ENCODE measurements at regions not wholly inside any gene's neighbourhood (a gene's known extent, or its start where the extent isn't known, plus 50 kb on each side); places are given as distances from the start of the nearest gene placed in this dataset.

DNA sequence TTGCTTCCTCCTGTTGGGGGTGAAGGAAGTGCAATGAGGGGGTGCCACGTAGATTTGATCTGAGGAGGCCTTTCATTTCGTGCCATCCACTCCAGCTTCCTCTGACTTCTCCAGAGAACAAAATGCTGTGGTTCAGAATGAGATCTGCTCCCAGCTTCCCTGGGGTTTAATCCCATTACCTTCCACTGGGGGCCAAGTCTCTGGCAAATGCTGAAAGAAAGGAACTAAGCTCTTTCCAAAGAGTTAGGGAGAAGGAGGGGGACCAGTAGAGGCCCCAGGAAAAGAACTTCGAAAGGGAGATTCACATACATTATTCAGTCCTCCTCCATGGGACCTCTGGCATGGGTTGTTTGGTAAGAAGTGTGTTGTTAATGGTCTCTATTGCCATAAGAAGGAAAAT, 727.0 kb downstream of the TYW1 start:
- TF ChIP-seq, protein P1, sequence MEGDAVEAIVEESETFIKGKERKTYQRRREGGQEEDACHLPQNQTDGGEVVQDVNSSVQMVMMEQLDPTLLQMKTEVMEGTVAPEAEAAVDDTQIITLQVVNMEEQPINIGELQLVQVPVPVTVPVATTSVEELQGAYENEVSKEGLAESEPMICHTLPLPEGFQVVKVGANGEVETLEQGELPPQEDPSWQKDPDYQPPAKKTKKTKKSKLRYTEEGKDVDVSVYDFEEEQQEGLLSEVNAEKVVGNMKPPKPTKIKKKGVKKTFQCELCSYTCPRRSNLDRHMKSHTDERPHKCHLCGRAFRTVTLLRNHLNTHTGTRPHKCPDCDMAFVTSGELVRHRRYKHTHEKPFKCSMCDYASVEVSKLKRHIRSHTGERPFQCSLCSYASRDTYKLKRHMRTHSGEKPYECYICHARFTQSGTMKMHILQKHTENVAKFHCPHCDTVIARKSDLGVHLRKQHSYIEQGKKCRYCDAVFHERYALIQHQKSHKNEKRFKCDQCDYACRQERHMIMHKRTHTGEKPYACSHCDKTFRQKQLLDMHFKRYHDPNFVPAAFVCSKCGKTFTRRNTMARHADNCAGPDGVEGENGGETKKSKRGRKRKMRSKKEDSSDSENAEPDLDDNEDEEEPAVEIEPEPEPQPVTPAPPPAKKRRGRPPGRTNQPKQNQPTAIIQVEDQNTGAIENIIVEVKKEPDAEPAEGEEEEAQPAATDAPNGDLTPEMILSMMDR (IDR thresholded peaks at IDR 0.05; ENCODE audit: low read depth, low read length, poor library complexity, severe bottlenecking), result no peak
- no peak for TF ChIP-seq EZH2phosphoT487 (IDR thresholded peaks at IDR 0.05; ENCODE audit: borderline replicate concordance, low read length)

Data from DOHH2 (cell line).